ENCODE measurements at regions not wholly inside any gene's neighbourhood (a gene's known extent, or its start where the extent isn't known, plus 50 kb on each side); places are given as distances from the start of the nearest gene placed in this dataset.

DNA sequence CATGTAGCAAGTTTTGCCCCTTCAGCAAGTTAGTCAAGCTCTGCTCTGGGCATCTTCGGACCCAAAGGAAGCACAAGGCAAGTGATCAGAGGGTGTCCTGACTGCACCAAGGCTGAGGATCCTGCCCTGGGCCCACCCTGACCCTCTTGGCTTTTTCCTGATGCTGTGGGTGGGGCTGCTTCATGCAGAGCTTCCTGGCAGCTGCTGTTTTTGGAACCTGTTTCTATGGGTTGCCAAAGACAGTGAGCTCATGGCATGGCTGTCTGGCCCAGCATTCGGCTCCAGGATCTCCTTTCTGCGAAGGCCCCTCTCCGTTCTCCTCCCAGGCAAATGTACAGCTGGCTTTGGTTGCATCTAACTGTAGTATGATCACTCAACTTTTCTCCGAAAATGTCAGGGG lies 497.9 kb downstream of the ARHGEF28 start:
- DNase-seq (ENCODE audit: low spot score), result peak; percentile 39

DNA sequence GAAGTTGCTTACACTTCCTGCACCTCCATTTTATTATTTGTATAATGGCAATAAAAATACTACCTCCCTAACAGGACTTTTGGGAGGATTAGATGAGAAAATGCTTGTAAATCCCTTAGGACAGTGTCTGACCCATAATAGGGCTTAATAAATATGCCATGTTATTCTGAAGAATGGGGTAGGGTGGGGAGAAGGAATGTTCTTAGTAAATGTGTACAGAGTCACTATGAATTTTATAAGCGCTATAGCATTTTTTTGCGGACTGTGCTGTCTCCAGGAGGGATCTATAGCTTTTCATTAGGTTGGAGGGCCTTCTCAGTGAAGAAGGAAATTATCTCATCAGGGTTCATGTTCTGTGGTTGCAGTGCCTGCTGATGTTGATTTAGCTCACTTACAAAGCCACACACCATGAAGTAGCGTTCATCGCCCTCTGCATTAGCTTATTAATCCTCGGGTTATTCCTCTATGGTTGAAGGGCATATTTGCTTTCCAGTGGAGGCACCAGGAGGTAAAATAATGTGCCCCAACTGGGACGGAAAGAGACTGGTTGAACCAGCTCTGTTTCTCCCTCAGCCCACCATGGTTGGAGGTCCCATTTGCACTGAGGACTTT lies 497.1 kb downstream of the ARHGEF28 start:
- DNase-seq (ENCODE audit: low spot score), result no peak

DNA sequence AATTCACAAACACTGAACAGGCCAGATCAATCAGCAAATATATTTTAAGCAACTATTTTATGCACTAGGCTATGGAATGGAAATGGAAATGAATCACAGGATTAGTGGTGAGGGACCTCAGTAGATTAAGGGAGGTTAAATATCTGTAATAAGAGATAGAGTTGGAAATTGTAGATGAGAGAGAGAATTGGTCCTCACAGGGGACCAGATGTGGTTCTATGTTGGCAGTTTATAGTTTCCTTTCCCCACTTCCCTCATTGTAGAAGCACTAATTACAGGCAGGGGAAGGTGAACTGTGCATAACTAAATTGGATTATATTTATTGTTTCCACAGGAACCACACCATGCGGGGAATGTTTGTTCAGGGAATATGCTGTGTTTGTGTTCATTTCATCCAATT lies 496.2 kb downstream of the ARHGEF28 start:
- DNase-seq (ENCODE audit: low spot score), result no peak

DNA sequence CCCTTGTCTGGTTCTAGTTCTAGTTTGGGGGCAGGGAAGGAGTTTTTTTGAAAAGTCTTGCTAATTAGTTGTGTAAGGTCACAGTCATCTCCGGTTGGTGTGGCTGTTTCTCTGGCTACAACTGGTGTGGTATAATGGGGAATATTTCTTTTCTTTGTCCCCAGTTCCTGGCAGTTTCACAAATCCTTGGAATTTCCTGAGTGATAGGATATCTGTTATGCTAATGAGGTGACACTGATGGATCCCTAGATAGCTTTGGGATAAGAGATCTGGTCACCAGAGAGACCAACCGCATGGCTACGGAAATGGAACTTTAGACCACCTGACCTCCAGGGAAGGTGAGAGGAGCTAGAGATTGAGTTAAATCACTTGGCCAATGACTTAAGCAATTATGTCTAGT lies 494.6 kb downstream of the ARHGEF28 start:
- no peak for DNase-seq (ENCODE audit: low spot score)

DNA sequence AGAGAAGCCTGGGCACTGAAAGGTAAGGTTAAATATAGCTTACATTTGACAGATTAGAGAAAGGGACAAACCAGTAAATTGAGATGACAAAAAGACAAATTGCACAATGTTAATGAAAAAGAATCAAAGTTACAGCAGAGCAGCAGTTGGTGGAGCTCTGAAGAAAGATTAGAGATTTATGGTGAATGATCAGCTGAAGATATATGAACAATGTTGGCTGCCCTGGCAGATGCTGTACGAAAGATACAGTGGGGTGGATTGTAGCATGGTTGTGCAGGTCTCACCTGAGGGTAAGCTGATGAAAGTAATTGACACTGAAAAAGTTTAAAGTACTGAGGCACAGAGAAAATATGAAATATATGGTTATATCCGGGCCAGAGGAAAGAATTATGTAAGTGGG lies 492.1 kb downstream of the ARHGEF28 start:
- DNase-seq (ENCODE audit: low spot score), result no peak

DNA sequence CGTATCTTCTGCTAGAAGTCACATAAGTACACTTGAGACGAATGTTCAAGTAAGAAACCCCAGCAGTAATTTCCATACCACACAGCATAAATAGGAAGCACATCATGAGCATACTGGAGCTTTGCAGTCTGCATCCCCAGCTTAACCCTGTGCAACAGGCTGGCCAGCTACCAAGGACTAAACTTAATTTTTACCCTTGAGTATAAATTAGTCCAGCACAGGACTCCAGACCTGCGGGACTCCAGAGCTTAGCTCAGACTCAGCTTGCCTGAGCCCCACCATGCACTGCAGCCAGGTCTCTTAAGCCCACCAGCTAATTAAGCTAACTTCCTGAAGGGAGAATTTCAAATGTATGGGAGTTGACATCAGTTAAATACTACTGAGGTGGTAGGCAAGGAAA lies 491.0 kb downstream of the ARHGEF28 start:
- no peak for DNase-seq (ENCODE audit: low spot score)

DNA sequence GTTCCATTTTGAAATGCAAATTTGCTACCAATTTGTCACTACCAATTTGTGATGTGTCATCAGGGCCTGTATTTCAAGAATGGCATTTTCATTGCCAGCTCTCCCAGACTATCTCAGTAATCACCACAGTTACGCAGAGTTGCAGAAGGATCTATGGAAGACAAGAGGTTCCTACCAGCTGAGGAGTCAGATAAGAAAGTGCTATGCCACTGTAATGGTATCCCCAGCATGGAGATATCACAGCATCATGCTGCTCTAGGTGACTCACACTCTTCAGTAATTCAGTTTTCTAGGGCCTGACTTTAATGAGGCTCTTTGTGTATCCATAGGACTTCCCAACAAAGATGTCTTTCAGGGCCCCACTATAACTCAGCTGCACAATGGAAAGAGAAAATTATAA lies 490.3 kb downstream of the ARHGEF28 start:
- no peak for DNase-seq (ENCODE audit: low spot score)

DNA sequence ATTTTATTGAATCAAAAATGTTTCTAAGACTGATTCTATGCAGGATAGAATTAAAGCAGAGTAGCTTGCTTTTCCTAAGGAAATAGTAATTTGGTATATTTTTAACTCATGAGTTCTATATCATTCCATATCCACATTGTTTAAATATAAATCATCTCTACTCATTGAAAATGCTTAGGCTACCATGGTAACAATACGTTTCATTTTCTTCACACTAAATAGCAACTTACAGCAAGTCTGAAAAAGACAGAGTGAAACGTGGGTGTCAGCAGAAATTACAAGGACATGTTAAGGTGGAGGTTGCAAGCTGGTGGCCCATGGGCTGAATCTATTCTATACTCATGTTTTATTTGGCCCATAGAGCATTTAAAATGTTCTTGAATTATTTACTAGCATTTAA lies 487.9 kb downstream of the ARHGEF28 start:
- DNase-seq (ENCODE audit: low spot score), result no peak

DNA sequence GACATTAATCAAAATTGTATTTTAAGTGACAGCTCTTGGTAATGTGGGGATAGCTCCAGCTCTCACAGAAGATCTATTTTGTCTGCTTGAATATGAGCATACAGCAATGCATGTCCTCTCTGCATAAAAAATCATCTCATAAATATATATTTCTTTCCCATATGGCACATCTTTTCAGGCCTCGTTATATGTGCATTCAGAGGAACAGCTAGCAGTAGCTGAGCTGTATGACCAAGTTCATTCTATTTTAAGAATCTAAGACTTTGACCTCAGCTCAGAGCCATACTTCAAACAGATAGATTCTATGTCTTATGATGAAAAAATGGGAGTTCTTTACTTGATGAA lies 487.2 kb downstream of the ARHGEF28 start:
- no peak for DNase-seq (ENCODE audit: low spot score)

DNA sequence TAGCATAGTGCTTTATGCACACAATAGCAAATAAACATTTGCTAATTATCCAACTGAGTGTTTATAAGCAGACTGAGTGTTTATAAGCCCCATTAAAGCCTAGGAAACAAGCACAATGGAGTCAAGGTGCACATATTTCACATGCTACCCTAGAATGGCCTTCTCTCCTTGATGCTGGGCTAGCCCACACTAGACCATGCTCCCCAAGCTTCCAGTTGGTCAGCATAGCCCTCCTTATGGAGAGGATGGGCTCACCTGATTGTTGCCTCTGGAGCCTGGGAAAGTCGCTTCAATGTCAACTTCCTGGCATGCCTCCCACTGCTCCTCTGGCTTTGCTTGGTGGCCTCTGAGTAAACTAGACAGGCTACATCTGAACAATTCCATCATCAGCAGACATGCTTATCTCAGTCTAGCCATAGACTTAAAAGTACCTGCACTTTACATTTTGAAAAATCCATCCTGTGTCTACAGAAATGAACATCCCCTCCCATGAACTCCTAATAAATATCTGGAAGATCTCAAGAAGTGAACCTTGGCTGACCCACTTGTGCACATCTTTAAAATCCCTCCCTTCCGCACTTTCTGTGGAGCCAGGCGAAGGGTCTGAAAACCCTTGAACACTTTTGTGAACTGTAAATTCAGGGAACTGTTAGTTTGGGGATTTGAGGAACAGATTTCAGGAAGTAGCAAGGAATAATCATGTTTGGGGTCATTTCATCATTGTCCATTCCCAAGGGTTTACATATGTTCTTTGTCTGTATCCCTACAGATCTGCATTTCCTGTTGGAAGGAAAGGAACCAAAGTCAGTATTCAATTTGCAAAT lies 486.6 kb downstream of the ARHGEF28 start:
- DNase-seq (ENCODE audit: low spot score), result no peak

DNA sequence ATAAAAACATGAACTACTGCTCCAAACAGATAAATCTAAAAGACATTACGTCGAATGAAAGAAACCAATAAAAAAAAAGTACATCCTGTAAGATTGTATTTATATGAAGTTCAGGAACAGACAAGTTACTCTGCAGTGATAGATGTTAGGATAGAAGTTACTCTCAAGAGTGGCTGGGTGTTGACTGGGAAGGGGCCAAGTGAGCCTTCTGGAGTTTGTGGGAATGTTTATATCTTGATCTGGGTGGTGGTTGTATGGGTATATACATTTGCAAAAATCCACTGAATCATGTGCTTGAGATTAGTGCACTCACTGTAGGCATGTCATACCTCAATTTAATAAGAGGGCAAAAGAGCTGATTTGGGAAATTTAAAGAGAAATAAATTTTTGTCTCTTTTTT lies 485.8 kb downstream of the ARHGEF28 start:
- DNase-seq (ENCODE audit: low spot score), result no peak

DNA sequence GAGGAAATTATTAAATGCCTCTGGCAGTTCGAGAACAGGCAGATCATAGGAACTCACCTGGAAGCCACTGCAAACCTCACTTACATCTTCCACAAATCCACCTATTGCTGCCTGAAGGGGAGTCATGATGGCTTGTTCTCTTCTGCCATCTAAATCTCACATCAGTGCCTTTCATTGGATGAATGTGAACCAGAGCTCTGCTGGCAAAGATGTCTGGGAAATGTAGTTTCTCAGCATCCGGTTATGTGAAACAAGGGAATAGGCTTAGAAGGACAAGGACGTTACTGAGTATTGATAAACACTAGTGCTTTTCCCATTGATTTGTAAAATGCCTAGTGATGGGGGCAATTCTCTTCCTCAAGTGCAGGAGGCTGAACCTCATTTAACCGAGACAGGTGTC lies 483.3 kb downstream of the ARHGEF28 start:
- DNase-seq (ENCODE audit: low spot score), result no peak

DNA sequence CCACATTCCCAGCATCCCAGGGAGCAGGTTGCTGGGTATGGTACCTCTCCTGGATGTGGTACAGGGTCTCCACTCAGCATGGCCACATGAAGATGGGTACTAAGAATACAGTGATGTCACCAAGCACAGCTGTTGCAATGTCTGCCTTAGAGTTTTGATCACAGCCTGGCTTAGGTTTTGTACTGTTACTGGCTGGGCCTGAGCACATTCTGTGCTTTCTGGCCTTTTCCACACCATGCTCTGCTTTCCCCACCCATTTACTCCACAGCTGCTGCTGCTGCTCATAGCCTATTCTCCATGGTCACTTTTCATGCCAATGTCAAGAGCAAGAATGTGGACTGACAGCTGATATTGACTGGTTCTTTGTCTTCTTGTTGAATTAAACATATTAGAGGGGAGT lies 481.9 kb downstream of the ARHGEF28 start:
- DNase-seq (ENCODE audit: low spot score), result no peak

DNA sequence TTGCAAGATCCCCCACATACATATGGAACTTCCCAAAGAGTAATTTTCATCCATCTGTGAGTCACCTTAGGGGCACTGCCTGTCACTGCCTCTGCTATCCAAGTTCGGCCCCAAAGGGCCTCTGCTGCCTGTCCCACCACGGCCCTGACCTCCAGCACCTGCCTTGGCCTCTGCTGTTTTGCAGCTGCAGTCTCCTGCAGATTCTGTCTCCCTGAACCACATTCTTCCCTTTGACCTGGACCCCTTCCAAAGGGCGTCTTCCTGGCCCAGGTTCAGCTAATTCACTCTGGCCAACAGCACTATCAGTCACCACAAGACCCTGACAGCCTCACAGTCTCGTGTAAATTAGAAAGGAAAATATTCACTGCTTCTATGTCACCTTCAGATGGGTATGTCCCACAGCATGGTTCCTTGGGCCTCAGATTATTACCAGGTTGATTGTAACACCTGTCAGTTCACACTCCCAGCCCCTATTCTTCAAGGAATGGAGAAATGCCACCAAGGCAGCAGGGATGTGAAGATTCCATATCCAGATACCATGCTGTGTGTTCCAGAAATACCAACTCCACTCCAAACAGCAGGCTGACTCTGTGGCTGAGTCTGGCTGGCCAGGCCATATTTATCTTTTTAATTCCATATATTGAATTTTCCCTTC lies 479.3 kb downstream of the ARHGEF28 start:
- DNase-seq (ENCODE audit: low spot score), result no peak

DNA sequence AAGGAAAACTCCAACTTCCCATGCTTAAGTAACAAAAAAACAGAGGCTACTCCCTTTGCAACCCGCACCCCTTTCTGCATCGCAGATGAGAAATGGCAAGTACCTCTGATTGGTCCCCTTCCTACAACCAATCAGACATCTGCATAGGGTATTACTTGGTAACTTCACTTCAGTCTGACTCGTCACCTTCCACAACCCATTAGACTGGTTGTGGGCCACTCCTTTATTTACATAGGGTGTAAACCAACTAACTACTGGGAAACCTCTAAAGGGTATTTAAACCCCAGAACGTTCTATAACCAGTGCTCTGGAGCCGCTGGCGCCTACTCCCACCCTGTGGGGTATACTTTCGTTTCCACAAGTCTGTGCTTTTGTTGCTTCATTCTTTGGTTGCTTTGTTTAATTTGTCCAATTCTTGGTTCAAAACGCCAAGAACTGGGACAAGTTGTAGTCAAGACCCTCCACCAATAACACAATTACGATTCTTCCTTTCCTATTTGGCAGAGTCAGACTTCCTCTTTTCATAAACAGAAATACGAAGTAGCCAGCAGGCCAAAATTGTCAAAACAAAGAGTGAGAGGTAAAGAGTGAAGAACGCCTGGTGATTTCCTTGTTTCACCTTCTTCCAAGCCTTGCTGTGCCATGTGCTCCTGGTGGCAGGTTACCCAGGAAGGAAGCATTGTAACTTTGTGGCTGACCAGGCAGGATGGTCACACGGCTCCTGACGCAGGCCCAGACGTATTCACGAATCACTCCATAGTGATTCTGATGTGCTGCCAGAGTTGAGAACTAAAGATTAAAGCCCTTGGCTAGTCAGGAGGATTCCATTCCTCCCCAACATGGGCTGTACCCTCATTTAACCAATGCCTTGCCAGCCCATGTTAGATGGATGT lies 477.4 kb downstream of the ARHGEF28 start:
- no peak for DNase-seq (ENCODE audit: low spot score)

DNA sequence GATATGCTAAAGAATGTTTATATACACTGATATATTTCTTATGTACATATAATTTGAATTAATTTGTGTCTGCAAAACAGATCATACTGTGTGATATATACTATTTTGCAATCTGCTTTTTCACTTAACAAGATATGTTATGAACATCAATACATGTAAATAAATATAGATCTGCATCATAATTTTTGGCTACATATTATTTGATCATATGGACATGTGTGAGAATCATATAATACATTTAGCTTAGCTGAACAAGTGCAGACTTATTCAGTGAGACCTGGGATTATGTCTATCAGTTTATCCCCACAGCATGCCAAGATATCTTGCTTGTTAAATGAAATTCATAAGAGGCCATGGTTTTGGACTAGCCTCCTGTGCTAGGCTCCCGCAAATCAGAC lies 474.3 kb downstream of the ARHGEF28 start:
- DNase-seq (ENCODE audit: low spot score), result no peak

DNA sequence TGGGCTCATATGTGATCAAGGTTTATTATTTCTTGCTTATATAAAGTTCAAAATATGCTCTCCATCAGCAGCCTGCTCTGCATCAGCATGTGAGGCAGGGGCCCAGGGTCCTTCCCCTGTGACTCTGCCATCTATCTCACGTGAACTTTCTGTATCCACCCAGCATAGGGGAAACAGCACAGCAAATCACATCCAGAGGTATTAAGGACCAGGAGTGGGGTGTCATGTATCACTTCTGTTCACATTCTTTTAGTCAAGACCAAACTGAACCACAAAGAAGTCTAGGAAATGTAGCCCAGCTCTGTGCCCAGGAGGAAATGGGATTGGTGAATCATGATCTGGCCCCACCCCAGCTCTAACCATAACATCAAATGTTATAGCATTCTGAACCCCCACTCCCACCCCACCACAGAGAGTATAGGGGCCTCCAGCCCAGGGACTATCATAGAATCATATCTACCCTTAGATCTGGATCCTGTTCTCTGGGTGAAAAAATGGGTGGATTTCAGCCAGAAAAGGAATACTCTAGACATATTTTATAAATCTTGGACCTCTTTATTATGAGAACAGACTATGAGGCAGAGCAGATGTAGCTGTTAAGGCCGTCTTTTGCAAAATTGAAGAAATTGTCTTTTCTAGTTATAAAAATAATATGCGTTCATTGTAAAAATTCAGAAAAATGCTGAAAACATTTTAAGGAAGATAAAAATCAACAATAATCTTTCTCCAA lies 473.7 kb downstream of the ARHGEF28 start:
- DNase-seq (ENCODE audit: low spot score), result no peak

DNA sequence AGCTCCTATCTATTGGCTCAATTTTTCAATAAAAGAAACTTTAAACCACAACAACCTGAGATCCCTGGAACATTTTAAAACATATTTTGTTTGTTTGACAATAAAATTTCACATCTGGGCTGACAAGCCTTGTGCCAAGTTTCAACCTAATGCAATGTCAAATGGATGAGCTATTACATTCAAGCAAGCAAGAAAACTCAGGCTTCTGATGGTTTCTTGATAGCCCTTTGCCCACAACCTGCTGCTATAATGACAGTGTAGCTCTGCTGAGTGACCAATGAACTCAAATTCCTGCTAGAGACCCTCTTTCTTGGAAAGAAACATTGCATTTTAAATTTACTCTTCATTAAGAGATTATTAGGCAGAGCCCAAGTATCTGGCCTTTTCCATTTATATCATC lies 472.9 kb downstream of the ARHGEF28 start:
- DNase-seq (ENCODE audit: low spot score), result no peak

DNA sequence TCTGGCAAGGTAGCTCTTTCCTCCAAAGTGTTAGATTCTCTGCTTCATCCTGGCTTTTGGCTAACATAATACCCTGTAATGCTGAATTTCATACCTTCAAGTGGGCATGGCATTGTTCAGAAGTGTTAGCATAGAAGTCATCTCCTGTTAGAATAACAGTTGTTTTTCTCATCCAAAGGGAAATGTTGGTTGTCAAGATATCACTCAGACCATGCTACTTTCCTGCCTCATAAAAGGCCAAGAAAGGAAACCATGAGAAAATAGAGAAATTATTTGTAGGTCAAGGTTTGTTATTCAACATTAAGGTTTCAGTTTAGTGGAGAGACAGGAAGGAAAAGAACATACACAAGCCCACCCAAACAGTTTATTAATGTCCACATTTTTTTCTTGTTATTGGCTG lies 472.5 kb downstream of the ARHGEF28 start:
- DNase-seq (ENCODE audit: low spot score), result no peak

DNA sequence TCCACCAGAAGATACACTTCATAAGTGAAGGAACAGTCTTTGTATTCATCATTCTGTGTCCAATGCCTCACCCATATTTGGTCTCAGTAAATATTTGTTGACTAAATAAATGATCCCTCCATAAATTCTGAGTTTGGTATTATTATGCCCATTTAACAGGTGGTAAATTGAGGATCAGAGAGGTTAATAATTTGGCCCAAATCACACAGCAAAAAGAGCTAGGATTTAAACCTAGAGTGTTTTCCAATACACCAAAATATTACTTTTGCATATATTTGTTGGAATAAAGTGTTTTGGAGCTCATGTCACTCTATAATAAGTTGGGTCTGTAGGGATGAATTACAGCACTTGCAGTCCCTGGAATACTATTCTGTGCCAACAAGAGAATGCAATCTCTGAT lies 470.3 kb downstream of the ARHGEF28 start:
- no peak for DNase-seq (ENCODE audit: low spot score)

DNA sequence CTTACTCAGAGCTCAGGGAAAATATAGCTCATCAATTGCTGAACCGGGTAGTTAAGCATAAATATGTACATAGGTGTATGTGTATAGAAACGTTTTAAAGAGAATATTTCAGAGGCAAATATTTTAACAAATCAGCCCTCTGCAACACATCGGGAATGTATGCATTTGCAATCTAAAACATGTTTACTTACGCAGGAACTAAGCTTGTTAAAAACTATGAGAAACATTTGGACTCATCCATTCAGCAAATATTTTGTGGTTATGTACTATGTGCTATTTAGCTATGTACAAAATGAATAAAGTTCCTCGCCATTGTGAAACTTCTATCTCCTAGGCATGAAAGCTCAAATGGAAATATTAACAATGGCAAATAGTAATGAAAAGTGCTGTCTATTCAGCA lies 469.9 kb downstream of the ARHGEF28 start:
- DNase-seq (ENCODE audit: low spot score), result peak; percentile 14

DNA sequence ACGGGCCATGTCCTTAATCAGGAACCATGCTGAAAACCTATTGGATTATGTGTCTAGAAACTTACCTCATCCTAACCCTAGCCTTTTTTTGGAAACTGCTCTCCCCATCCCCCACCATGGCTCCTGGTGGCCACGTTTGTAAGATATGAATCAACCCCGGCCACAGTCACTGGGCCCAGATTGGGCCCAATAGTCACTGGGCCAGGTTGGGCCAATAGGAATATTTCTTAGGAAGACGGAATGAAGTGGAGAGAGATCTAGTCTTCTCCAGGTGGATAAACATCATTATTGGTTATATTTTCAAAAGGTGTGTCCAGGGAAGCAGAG lies 468.7 kb downstream of the ARHGEF28 start:
- no peak for DNase-seq (ENCODE audit: low spot score)

Data from AG20443 (cell line).